HepG2 (cell line): ENCODE measurements at regions not wholly inside any gene's neighbourhood (a gene's known extent, or its start where the extent isn't known, plus 50 kb on each side); places are given as distances from the start of the nearest gene placed in this dataset.

Experiments used
- ATAC-seq: fragments of 200-7000 bp; cut with Tn5 transposase; 3 replicates; pipeline ENCODE4 v1.9.1; 2020; ENCODE audit warnings: mild to moderate bottlenecking, moderate library complexity
- BruUV-seq: library from RNA; stranded (reverse); fragments of 400-500 nt; replicated peaks from 2 replicates; lab custom pipeline; 2021; lab: Mats Ljungman, UMichigan
- CTCF ChIA-PET: fragments of 300-600 bp; formaldehyde crosslinking; extraction: SDS; loops from one replicate; lab custom pipeline; 2021; ENCODE audit warnings: low total read pairs, inconsistent platforms, low intra/inter-chr PET ratio; lab: Yijun Ruan, JAX
- POLR2A ChIA-PET: fragments of 350-600 bp; sonication (Branson Sonifier 250); formaldehyde crosslinking; loops from one replicate; lab custom pipeline; 2020; ENCODE audit warnings: antibody characterized with exemption, inconsistent platforms; lab: Yijun Ruan, JAX
- DNase-seq: peaks from one replicate; pipeline ENCODE4 v3.0.0-alpha.2; 2015; ENCODE audit warnings: low spot score
- FAIRE-seq: peaks from 3 replicates; lab custom pipeline; 2011; peaks lifted over from hg19 to GRCh38; lab: Jason Lieb, UNC
- H2AFZ ChIP-seq: one replicate; pipeline ENCODE4 v1.6.1; 2011; ENCODE audit warnings: low read length, inconsistent platforms
- H3K27ac ChIP-seq: fragments of 300-600 bp; 3 replicates; pipeline ENCODE4 v1.8.0; 2011; ENCODE audit warnings: mixed run types, mild to moderate bottlenecking, mixed read lengths, low read length, inconsistent platforms; ENCODE audit not compliant: insufficient read depth; ENCODE audit errors: extremely low read length
- H3K27me3 ChIP-seq, 2 experiments: fragments of 200-600 bp in 1 of 2; 2 replicates in 1 of 2; 3 replicates in 1 of 2; pipeline versions ENCODE4 v1.6.0 to v1.8.0; 2011; ENCODE audit warnings: low read length in 2 of 2, mild to moderate bottlenecking in 2 of 2, moderate library complexity in 2 of 2, inconsistent platforms in 1 of 2; ENCODE audit not compliant: insufficient read depth in 2 of 2, control insufficient read depth in 1 of 2
- H3K36me3 ChIP-seq, 2 experiments: fragments of 200-600 bp in 1 of 2; replicated peaks in 1 of 2; 2 replicates in 1 of 2; 3 replicates in 1 of 2; pipeline versions ENCODE4 v1.5.1 to v1.8.0; 2011; ENCODE audit warnings: low read length in 2 of 2, inconsistent platforms in 1 of 2; ENCODE audit not compliant: insufficient read depth in 2 of 2, control insufficient read depth in 1 of 2
- H3K4me1 ChIP-seq: 2 replicates; pipeline ENCODE4 v1.5.1; 2012; ENCODE audit warnings: low read length, inconsistent platforms; ENCODE audit not compliant: insufficient read depth
- H3K4me2 ChIP-seq: 2 replicates; pipeline ENCODE4 v1.6.0; 2011; ENCODE audit warnings: low read depth, low read length, inconsistent platforms
- H3K4me3 ChIP-seq, 3 experiments: fragments of 200-600 bp in 1 of 3; sonication (generic), shearing (Covaris generic) in 1 of 3; replicated peaks in 1 of 3; 2 replicates each; pipeline ENCODE4 v1.5.1; 2011 to 2016; ENCODE audit warnings: low read length in 3 of 3, inconsistent platforms in 2 of 3, low read depth in 2 of 3, mild to moderate bottlenecking in 2 of 3, control low read depth in 1 of 3, mixed read lengths in 1 of 3; ENCODE audit not compliant: insufficient read depth in 1 of 3
- H3K79me2 ChIP-seq: one replicate; pipeline ENCODE4 v1.6.1; 2011; ENCODE audit warnings: low read length, inconsistent platforms; ENCODE audit not compliant: insufficient read depth
- H3K9ac ChIP-seq: 2 replicates; pipeline ENCODE4 v1.6.0; 2011; ENCODE audit warnings: mild to moderate bottlenecking, low read depth, low read length, inconsistent platforms; ENCODE audit not compliant: insufficient read depth
- H3K9me3 ChIP-seq: 2 replicates; pipeline ENCODE4 v1.5.1; 2012; ENCODE audit warnings: mild to moderate bottlenecking, low read length
- H4K20me1 ChIP-seq: 2 replicates; pipeline ENCODE4 v1.6.0; 2011; ENCODE audit warnings: inconsistent platforms, mild to moderate bottlenecking, low read length, moderate library complexity; ENCODE audit not compliant: insufficient read depth
- BRCA1 ChIP-seq: sonication (generic); formaldehyde crosslinking; IDR thresholded peaks from 2 replicates; pipeline ENCODE4 v1.4.0; 2020; ENCODE audit warnings: missing genetic modification reagents
- BRD4 ChIP-seq: sonication (generic); formaldehyde crosslinking; IDR thresholded peaks from 2 replicates; pipeline ENCODE4 v1.4.0; 2020; ENCODE audit warnings: missing genetic modification reagents
- CCAR2 ChIP-seq: fragments of 200-400 bp; formaldehyde crosslinking; optimal IDR thresholded peaks from 2 replicates; pipeline ENCODE3; 2018; ENCODE audit warnings: low read depth, mild to moderate bottlenecking, low read length, moderate library complexity
- JUN ChIP-seq: sonication (generic); formaldehyde crosslinking; IDR thresholded peaks from 2 replicates; pipeline ENCODE4 v1.4.0; 2020; ENCODE audit warnings: mild to moderate bottlenecking, missing genetic modification reagents
- TBL1XR1 ChIP-seq: fragments of 150-350 bp; IDR thresholded peaks from 2 replicates; pipeline ENCODE4 v1.6.1; 2014; ENCODE audit warnings: borderline replicate concordance, low read length; ENCODE audit not compliant: partially characterized antibody
- ZBTB21 ChIP-seq: sonication (generic); formaldehyde crosslinking; IDR thresholded peaks from 2 replicates; pipeline ENCODE4 v1.4.0; 2020; ENCODE audit warnings: missing genetic modification reagents
- ZKSCAN1 ChIP-seq: fragments of 150-350 bp; IDR thresholded peaks from 2 replicates; pipeline ENCODE4 v1.6.1; 2014; ENCODE audit warnings: low read length
- ZNF317 ChIP-seq: sonication (generic); formaldehyde crosslinking; IDR thresholded peaks from 2 replicates; pipeline ENCODE4 v1.5.0; 2020; ENCODE audit warnings: mild to moderate bottlenecking, missing genetic modification reagents
- ZNF674 ChIP-seq: sonication (generic); formaldehyde crosslinking; IDR thresholded peaks from 2 replicates; pipeline ENCODE4 v1.5.0; 2020; ENCODE audit warnings: low read depth, mild to moderate bottlenecking, missing genetic modification reagents
- WGBS: methylation state at CpG from one replicate; pipeline ENCODE4 v1.1.6; 2017; ENCODE audit warnings: low lambda C conversion rate; 5-methylcytosine and 5-hydroxymethylcytosine counted together
- in situ Hi-C: cut with HindIII; loops from 2 replicates; pipeline ENCODE4 v1.10.0; 2017; ENCODE audit warnings: low pct_unique_long_range_greater_than_20kb; ENCODE audit not compliant: extremely low pct_ligation_motif_present
- intact Hi-C: fragments of 100-400 bp; cut with micrococcal nuclease; formaldehyde crosslinking; loops from one replicate; pipeline ENCODE4 v1.10.0; 2022; ENCODE audit not compliant: unreplicated experiment
- TF ChIP-seq, protein P1 (sequence below): sonication (generic); formaldehyde crosslinking; IDR thresholded peaks from 2 replicates; pipeline ENCODE4 v1.4.0; 2020; ENCODE audit warnings: missing genetic modification reagents
- TF ChIP-seq, protein P2 (sequence below): IDR thresholded peaks from 2 replicates; pipeline ENCODE4 v1.6.1; 2012; ENCODE audit warnings: inconsistent platforms

DNA sequence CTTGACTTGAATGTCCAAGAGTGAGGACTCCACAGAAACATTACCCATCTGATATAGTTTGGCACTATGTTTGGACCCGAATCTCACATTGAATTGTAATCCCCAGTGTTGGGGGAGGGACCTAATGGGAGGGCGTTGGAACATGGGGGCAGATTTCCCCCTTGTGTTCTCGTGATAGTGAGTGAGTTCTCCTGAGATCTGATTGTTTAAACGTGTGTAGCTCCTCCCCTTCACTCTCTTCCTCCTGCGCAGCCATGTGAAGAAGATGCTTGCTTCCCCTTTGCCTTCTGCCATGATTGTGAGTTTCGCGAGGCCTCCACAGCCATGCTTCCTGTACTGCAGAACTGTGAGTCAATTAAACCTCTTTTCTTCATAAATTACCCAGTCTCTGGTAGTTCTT lies 273.9 kb upstream of the TBC1D5 start (continued):
- TF ChIP-seq, protein P1, sequence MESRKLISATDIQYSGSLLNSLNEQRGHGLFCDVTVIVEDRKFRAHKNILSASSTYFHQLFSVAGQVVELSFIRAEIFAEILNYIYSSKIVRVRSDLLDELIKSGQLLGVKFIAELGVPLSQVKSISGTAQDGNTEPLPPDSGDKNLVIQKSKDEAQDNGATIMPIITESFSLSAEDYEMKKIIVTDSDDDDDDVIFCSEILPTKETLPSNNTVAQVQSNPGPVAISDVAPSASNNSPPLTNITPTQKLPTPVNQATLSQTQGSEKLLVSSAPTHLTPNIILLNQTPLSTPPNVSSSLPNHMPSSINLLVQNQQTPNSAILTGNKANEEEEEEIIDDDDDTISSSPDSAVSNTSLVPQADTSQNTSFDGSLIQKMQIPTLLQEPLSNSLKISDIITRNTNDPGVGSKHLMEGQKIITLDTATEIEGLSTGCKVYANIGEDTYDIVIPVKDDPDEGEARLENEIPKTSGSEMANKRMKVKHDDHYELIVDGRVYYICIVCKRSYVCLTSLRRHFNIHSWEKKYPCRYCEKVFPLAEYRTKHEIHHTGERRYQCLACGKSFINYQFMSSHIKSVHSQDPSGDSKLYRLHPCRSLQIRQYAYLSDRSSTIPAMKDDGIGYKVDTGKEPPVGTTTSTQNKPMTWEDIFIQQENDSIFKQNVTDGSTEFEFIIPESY (CRISPR knock-in tag) = no peak
- TF ChIP-seq JUN (CRISPR knock-in tag) (no peak), BRD4 (CRISPR knock-in tag) (no peak)
- TF ChIP-seq, all 625 proteins: peak for 0

DNA sequence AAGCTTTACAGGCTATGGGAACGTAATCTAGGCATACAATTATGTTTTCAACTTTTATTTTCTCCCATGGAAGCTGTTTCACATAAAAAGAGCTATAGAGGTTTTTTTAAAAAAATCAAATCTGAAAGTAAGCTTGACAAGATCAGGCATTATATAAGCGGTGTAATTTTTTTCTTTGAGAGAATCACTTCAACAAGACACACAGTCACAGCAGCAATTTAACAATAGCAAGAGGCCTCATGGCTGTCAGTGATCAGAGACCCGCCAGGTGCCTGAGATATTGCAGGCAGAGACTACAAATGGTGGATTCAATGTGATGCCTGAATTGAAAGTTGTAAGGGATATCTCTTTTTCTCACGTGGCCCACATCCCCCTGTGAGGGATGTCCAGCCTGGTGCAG lies 270.5 kb upstream of the TBC1D5 start:
- no peak overlapping the region for H3K27ac ChIP-seq
- no peak overlapping the region for H3K4me3 ChIP-seq
- FAIRE-seq (no peak), DNase-seq (no peak), ATAC-seq (no peak)
- H3K4me2 ChIP-seq = no peak overlapping the region
- no TSS peak for BruUV-seq
- no peak overlapping the region for H2AFZ ChIP-seq
- no peaks in the 10 kb centered on the region for H3K79me2 ChIP-seq
- intact Hi-C loops (no loop called here), in situ Hi-C loops (no loop called here)
- ChIA-PET POLR2A (no interaction called here), CTCF (no interaction called here)
- no peaks in the 10 kb centered on the region for H3K27me3 ChIP-seq
- no peak overlapping the region for H3K9ac ChIP-seq
- no peaks in the 10 kb centered on the region for H3K36me3 ChIP-seq
- H4K20me1 ChIP-seq = no peaks in the 10 kb centered on the region
- TF ChIP-seq TBL1XR1 (no peak), ZKSCAN1 (no peak), ZNF317 (no peak), ZNF674 (CRISPR knock-in tag) (no peak), BRCA1 (CRISPR knock-in tag) (no peak), CCAR2 (no peak), JUN (CRISPR knock-in tag) (no peak), ZBTB21 (no peak)
- TF ChIP-seq, protein P2, sequence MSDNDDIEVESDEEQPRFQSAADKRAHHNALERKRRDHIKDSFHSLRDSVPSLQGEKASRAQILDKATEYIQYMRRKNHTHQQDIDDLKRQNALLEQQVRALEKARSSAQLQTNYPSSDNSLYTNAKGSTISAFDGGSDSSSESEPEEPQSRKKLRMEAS = no peak
- H3K9me3 ChIP-seq = no peaks in the 10 kb centered on the region
- no peaks in the 10 kb centered on the region for H3K4me1 ChIP-seq
- 9% methylated on average over 4 of the region's 4 CpGs for WGBS
